Astrocyte (in vitro differentiated cells and primary cell): ENCODE measurements at regions not wholly inside any gene's neighbourhood (a gene's known extent, or its start where the extent isn't known, plus 50 kb on each side); places are given as distances from the start of the nearest gene placed in this dataset.

Experiments
- DNase-seq: peaks from one replicate; pipeline ENCODE4 v3.0.0-alpha.2; 2010; ENCODE audit warnings: low read depth
- FAIRE-seq: peaks from 2 replicates; lab custom pipeline; 2011; peaks lifted over from hg19 to GRCh38; lab: Jason Lieb, UNC
- H2AFZ ChIP-seq: 2 replicates; pipeline ENCODE4 v1.6.0; 2012; ENCODE audit warnings: low read depth, low read length, inconsistent platforms
- H3K27ac ChIP-seq: 2 replicates; pipeline ENCODE4 v1.5.1; 2011; ENCODE audit warnings: low read depth, low read length, inconsistent platforms
- H3K27me3 ChIP-seq: 2 replicates; pipeline ENCODE4 v1.6.0; 2011; ENCODE audit warnings: low read length, inconsistent platforms; ENCODE audit not compliant: insufficient read depth
- H3K36me3 ChIP-seq: 2 replicates; pipeline ENCODE4 v1.5.1; 2011; ENCODE audit warnings: low read length, inconsistent platforms; ENCODE audit not compliant: insufficient read depth
- H3K4me1 ChIP-seq: 2 replicates; pipeline ENCODE4 v1.5.1; 2011; ENCODE audit warnings: low read length, inconsistent platforms; ENCODE audit not compliant: insufficient read depth
- H3K4me2 ChIP-seq: 2 replicates; pipeline ENCODE4 v1.6.0; 2012; ENCODE audit warnings: low read length, inconsistent platforms
- H3K4me3 ChIP-seq: 2 replicates; pipeline ENCODE4 v1.5.1; 2011; ENCODE audit warnings: low read depth, mild to moderate bottlenecking, low read length, inconsistent platforms; ENCODE audit not compliant: insufficient read depth
- H3K79me2 ChIP-seq: 2 replicates; pipeline ENCODE4 v1.6.0; 2012; ENCODE audit warnings: mild to moderate bottlenecking, low read length, inconsistent platforms; ENCODE audit not compliant: insufficient read depth
- H3K9ac ChIP-seq: 2 replicates; pipeline ENCODE4 v1.6.0; 2012; ENCODE audit warnings: mild to moderate bottlenecking, low read length, inconsistent platforms
- H3K9me3 ChIP-seq: 2 replicates; pipeline ENCODE4 v1.5.1; 2012; ENCODE audit warnings: low read depth, mild to moderate bottlenecking, low read length, inconsistent platforms; ENCODE audit not compliant: insufficient read depth
- H4K20me1 ChIP-seq: 2 replicates; pipeline ENCODE4 v1.6.0; 2012; ENCODE audit warnings: low read length, inconsistent platforms; ENCODE audit not compliant: insufficient read depth
- H3K27ac Mint-ChIP-seq: one replicate; pipeline ENCODE4 v1.8.0; 2021; ENCODE audit warnings: mild to moderate bottlenecking, mixed read lengths; ENCODE audit not compliant: unreplicated experiment
- H3K27me3 Mint-ChIP-seq: one replicate; pipeline ENCODE4 v1.8.0; 2021; ENCODE audit warnings: low read depth, mixed read lengths; ENCODE audit not compliant: unreplicated experiment
- H3K36me3 Mint-ChIP-seq: one replicate; pipeline ENCODE4 v1.8.0; 2021; ENCODE audit warnings: low read depth, mixed read lengths; ENCODE audit not compliant: unreplicated experiment
- H3K4me1 Mint-ChIP-seq: one replicate; pipeline ENCODE4 v1.8.0; 2021; ENCODE audit warnings: low read depth, mixed read lengths; ENCODE audit not compliant: unreplicated experiment
- H3K4me3 Mint-ChIP-seq: one replicate; pipeline ENCODE4 v1.8.0; 2021; ENCODE audit warnings: mild to moderate bottlenecking, moderate library complexity, mixed read lengths; ENCODE audit not compliant: unreplicated experiment
- H3K9me3 Mint-ChIP-seq: one replicate; pipeline ENCODE4 v1.8.0; 2021; ENCODE audit warnings: mild to moderate bottlenecking, mixed read lengths; ENCODE audit not compliant: unreplicated experiment
- EZH2 ChIP-seq: IDR thresholded peaks from 2 replicates; pipeline ENCODE4 v1.6.1; 2012; ENCODE audit warnings: mild to moderate bottlenecking, low read length, inconsistent platforms; ENCODE audit not compliant: insufficient read depth
- TF ChIP-seq, protein P1 (sequence below): IDR thresholded peaks from 2 replicates; pipeline ENCODE4 v1.5.1; 2011; ENCODE audit warnings: low read depth, mild to moderate bottlenecking, inconsistent platforms, low read length, moderate library complexity; ENCODE audit not compliant: insufficient read depth

DNA sequence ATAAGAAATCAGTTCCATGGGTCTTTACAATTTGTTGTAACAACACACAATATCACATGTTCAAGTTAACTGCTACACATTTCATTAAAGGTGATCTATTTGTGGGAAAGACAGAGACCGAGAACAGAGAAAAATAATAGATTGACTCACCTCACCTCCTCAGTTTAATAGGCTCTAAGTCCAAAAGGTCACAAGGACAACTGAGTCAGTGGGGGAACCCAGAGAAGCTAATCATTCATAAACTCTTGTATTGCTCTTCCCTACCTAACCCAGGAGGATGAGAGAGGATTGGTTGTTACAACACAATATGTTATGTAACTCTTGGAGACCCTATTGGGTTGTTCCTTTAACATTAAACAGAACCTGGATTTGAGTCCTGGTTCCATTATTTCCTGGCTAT lies 72.2 kb upstream of the CRY1 start:
- TF ChIP-seq, protein P1, sequence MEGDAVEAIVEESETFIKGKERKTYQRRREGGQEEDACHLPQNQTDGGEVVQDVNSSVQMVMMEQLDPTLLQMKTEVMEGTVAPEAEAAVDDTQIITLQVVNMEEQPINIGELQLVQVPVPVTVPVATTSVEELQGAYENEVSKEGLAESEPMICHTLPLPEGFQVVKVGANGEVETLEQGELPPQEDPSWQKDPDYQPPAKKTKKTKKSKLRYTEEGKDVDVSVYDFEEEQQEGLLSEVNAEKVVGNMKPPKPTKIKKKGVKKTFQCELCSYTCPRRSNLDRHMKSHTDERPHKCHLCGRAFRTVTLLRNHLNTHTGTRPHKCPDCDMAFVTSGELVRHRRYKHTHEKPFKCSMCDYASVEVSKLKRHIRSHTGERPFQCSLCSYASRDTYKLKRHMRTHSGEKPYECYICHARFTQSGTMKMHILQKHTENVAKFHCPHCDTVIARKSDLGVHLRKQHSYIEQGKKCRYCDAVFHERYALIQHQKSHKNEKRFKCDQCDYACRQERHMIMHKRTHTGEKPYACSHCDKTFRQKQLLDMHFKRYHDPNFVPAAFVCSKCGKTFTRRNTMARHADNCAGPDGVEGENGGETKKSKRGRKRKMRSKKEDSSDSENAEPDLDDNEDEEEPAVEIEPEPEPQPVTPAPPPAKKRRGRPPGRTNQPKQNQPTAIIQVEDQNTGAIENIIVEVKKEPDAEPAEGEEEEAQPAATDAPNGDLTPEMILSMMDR, result no peak
- Histone ChIP-seq H3K79me2 (no peaks in the 10 kb centered on the region), H3K4me3 (no peak overlapping the region), H3K4me1 (no peaks in the 10 kb centered on the region), H3K27me3 (peaks cover 17% of the 10 kb centered on the region), H3K36me3 (no peaks in the 10 kb centered on the region), H2AFZ (no peak overlapping the region), H4K20me1 (no peaks in the 10 kb centered on the region), H3K9ac (no peak overlapping the region), H3K9me3 (no peaks in the 10 kb centered on the region), H3K4me2 (no peak overlapping the region), H3K27ac (no peak overlapping the region)
- DNase-seq, result no peak
- FAIRE-seq, result no peak
- Mint-ChIP-seq H3K27ac (no peak overlapping the region), H3K27me3 (peaks cover 23% of the 10 kb centered on the region), H3K9me3 (no peaks in the 10 kb centered on the region), H3K36me3 (no peaks in the 10 kb centered on the region), H3K4me3 (no peak overlapping the region), H3K4me1 (peaks cover 2% of the 10 kb centered on the region)

DNA sequence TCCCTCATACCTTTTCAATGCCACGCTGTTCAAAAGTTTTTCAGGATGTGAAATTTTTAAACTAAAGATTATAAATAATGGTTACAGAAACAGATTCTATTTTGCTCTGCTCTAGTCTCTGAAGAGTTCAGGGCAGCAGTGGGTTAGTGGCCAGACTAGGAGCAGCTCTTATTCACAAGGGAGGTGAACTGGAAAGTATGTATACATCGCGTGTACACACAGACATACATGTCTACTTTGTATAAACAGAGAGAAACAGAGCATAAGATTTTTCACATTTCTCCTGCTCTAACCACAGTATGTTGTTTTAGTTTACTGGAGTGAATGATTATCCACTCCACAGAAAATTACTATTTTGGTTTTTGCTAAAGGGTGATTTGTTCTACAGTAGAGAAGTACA lies 74.4 kb upstream of the CRY1 start:
- no peaks in the 10 kb centered on the region for H3K36me3 ChIP-seq
- FAIRE-seq (no peak), DNase-seq (no peak)
- H3K27me3 ChIP-seq, result peaks cover 8% of the 10 kb centered on the region
- no peaks in the 10 kb centered on the region for H3K79me2 ChIP-seq
- no peaks in the 10 kb centered on the region for H3K36me3 Mint-ChIP-seq
- TF ChIP-seq, protein P1, result no peak
- no peak for TF ChIP-seq EZH2
- H3K9ac ChIP-seq, result no peak overlapping the region
- H3K4me1 Mint-ChIP-seq, result no peaks in the 10 kb centered on the region
- no peak overlapping the region for H2AFZ ChIP-seq
- H3K9me3 ChIP-seq, result no peaks in the 10 kb centered on the region
- no peaks in the 10 kb centered on the region for H4K20me1 ChIP-seq
- H3K4me1 ChIP-seq, result no peaks in the 10 kb centered on the region
- no peak overlapping the region for H3K27ac Mint-ChIP-seq
- no peak overlapping the region for H3K4me3 ChIP-seq
- peaks cover 26% of the 10 kb centered on the region for H3K27me3 Mint-ChIP-seq
- no peak overlapping the region for H3K4me2 ChIP-seq
- H3K27ac ChIP-seq, result no peak overlapping the region
- H3K9me3 Mint-ChIP-seq, result peaks cover 2% of the 10 kb centered on the region
- H3K4me3 Mint-ChIP-seq, result no peak overlapping the region

DNA sequence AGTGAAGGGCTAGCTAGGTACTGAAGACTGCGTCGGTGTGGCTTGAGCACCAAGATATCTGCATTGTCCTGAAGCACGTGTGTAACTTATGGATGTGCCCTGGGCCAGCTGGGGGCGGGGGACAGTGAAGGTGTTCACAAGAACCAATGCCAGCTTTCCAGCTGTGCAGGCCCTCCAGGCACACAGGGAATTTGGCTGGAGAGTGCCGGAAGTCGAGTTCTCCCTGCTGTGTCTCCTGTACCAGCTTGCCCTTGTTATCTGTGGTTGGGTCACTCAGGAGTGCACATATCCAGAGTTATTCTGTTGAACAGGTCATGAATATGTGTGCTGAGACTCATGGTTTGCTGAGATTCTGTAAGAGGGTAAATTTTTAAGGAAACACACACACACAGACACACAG lies 75.9 kb upstream of the CRY1 start:
- no peaks in the 10 kb centered on the region for H3K36me3 Mint-ChIP-seq
- no peak for FAIRE-seq
- no peak overlapping the region for H3K27ac Mint-ChIP-seq

More for the DNA sequence above, 75.9 kb upstream of the CRY1 start:
- Mint-ChIP-seq H3K9me3 (peaks cover 2% of the 10 kb centered on the region), H3K4me3 (no peak overlapping the region), H3K4me1 (no peaks in the 10 kb centered on the region), H3K27me3 (peaks cover 22% of the 10 kb centered on the region)
- Histone ChIP-seq H2AFZ (no peak overlapping the region), H3K79me2 (no peaks in the 10 kb centered on the region), H4K20me1 (no peaks in the 10 kb centered on the region), H3K27ac (no peak overlapping the region), H3K9me3 (no peaks in the 10 kb centered on the region), H3K4me3 (no peak overlapping the region), H3K4me1 (no peaks in the 10 kb centered on the region), H3K4me2 (no peak overlapping the region), H3K9ac (no peak overlapping the region), H3K27me3 (peaks cover 8% of the 10 kb centered on the region), H3K36me3 (no peaks in the 10 kb centered on the region)
- DNase-seq, result no peak
- no peak for TF ChIP-seq EZH2
- TF ChIP-seq, protein P1, result no peak
